ENCODE measurements at regions not wholly inside any gene's neighbourhood (a gene's known extent, or its start where the extent isn't known, plus 50 kb on each side); places are given as distances from the start of the nearest gene placed in this dataset.

DNA sequence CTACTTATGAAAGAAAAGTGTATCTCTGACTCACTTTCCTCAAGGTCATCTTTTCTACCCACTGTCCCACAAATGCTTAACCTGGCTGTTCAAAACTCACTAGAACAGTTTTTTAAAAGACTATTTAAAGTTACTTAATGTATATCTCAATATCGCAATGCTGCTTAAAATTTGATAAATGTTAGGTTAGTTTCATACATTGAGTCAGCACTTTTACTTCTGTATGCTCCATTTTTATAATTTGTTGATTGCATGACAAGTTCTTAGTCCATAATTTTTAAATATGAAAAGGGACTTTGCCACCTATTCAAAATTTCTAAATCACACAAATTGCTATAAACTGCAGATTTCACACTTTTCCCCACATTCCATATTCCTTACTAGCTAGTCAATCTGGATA is 231.7 kb upstream of the SLC39A10 start:
- no peak for DNase-seq
- H3K4me1 ChIP-seq, result no peaks in the 10 kb centered on the region

GRCh38 chr2:195419033-195419432 is 238.0 kb upstream of the SLC39A10 start:
- H3K9me3 ChIP-seq, result no peaks in the 10 kb centered on the region
- H3K4me3 ChIP-seq, result no peak overlapping the region
- DNase-seq, result no peak
- no peaks in the 10 kb centered on the region for H3K27me3 ChIP-seq
- intact Hi-C loops (cut with DNase I; ENCODE audit: low total_unique reads), result no loop called here
- H3K4me1 ChIP-seq, result no peaks in the 10 kb centered on the region
- 89 to 100% (median 94%) methylated on average over 2 of the region's 2 CpGs for WGBS, 5 donors
- H3K36me3 ChIP-seq, result no peaks in the 10 kb centered on the region
- TF ChIP-seq EP300 (IDR thresholded peaks at IDR 0.05), result no peak
- no peak for TF ChIP-seq POLR2AphosphoS5 (IDR thresholded peaks at IDR 0.05)
- TF ChIP-seq, protein P1, sequence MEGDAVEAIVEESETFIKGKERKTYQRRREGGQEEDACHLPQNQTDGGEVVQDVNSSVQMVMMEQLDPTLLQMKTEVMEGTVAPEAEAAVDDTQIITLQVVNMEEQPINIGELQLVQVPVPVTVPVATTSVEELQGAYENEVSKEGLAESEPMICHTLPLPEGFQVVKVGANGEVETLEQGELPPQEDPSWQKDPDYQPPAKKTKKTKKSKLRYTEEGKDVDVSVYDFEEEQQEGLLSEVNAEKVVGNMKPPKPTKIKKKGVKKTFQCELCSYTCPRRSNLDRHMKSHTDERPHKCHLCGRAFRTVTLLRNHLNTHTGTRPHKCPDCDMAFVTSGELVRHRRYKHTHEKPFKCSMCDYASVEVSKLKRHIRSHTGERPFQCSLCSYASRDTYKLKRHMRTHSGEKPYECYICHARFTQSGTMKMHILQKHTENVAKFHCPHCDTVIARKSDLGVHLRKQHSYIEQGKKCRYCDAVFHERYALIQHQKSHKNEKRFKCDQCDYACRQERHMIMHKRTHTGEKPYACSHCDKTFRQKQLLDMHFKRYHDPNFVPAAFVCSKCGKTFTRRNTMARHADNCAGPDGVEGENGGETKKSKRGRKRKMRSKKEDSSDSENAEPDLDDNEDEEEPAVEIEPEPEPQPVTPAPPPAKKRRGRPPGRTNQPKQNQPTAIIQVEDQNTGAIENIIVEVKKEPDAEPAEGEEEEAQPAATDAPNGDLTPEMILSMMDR (IDR thresholded peaks at IDR 0.05), result no peak
- no peak for TF ChIP-seq POLR2A (IDR thresholded peaks at IDR 0.05)
- no peak overlapping the region for H3K27ac ChIP-seq

More for the DNA sequence above, 231.7 kb upstream of the SLC39A10 start:
- no peak overlapping the region for H3K4me3 ChIP-seq
- no peaks in the 10 kb centered on the region for H3K27me3 ChIP-seq
- H3K27ac ChIP-seq, result no peak overlapping the region
- TF ChIP-seq POLR2A (IDR thresholded peaks at IDR 0.05) (no peak), POLR2AphosphoS5 (IDR thresholded peaks at IDR 0.05) (no peak), EP300 (IDR thresholded peaks at IDR 0.05) (no peak)
- TF ChIP-seq, protein P1 (IDR thresholded peaks at IDR 0.05), result no peak
- H3K36me3 ChIP-seq, result no peaks in the 10 kb centered on the region
- H3K9me3 ChIP-seq, result no peaks in the 10 kb centered on the region
- intact Hi-C loops (cut with DNase I; ENCODE audit: low total_unique reads), result no loop called here
- 87 to 91% (median 89%) methylated on average over 1 of the region's 1 CpG for WGBS, 5 donors

- H3K4me1 ChIP-seq, result no peaks in the 10 kb centered on the region
- no peaks in the 10 kb centered on the region for H3K36me3 ChIP-seq
- H3K4me3 ChIP-seq, result no peak overlapping the region
- 67 to 73% (median 71%) methylated on average over 3 of the region's 3 CpGs for WGBS, 5 donors
- H3K9me3 ChIP-seq, result no peaks in the 10 kb centered on the region
- no peaks in the 10 kb centered on the region for H3K27me3 ChIP-seq
- intact Hi-C loops (cut with DNase I; ENCODE audit: low total_unique reads), result no loop called here
- TF ChIP-seq EP300 (IDR thresholded peaks at IDR 0.05) (no peak), POLR2A (IDR thresholded peaks at IDR 0.05) (no peak), POLR2AphosphoS5 (IDR thresholded peaks at IDR 0.05) (no peak)
- TF ChIP-seq, protein P1 (IDR thresholded peaks at IDR 0.05), result no peak
- H3K27ac ChIP-seq, result no peak overlapping the region
- DNase-seq, result no peak
These were observed 242.4 kb upstream of the SLC39A10 start for GRCh38 chr2:195414537-195415100.

- H3K27me3 ChIP-seq, result no peaks in the 10 kb centered on the region
- intact Hi-C loops (cut with DNase I; ENCODE audit: low total_unique reads), result no loop called here
- no peaks in the 10 kb centered on the region for H3K36me3 ChIP-seq
- WGBS, 5 donors, result 74 to 92% (median 83%) methylated on average over 2 of the region's 2 CpGs
- H3K4me1 ChIP-seq, result no peaks in the 10 kb centered on the region
- no peak for DNase-seq
- no peak overlapping the region for H3K27ac ChIP-seq
- no peaks in the 10 kb centered on the region for H3K9me3 ChIP-seq
- TF ChIP-seq EP300 (IDR thresholded peaks at IDR 0.05) (no peak), POLR2AphosphoS5 (IDR thresholded peaks at IDR 0.05) (no peak), POLR2A (IDR thresholded peaks at IDR 0.05) (no peak)
- TF ChIP-seq, protein P1 (IDR thresholded peaks at IDR 0.05), result no peak
- no peak overlapping the region for H3K4me3 ChIP-seq
These were observed 243.1 kb upstream of the SLC39A10 start for GRCh38 chr2:195413944-195414343.

All from stomach (tissue), 8 donors.